ENCODE measurements at regions not wholly inside any gene's neighbourhood (a gene's known extent, or its start where the extent isn't known, plus 50 kb on each side); places are given as distances from the start of the nearest gene placed in this dataset.

DNA sequence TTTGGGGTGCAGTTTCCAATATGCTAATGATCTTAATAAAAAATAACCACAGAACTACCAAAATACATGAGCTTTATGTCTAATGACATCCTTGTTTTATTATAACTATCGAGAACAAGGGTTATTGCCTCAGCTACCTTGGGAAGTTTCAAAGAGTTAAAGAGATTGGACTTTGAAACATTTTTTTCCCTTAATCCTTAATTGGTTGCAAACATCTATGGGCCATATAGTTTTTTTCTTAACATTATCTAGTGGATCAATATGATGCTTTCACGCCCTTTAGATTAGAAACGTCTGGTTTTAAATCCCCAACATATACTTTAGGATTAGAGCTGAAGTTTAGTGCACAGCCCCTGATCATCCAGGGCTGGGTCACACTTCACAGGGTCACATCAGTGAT is 219.2 kb upstream of the SGO1 start:
- no peak for TF ChIP-seq POLR2A (IDR thresholded peaks at IDR 0.05)
- no peak for TF ChIP-seq CTCF (IDR thresholded peaks at IDR 0.05)
- intact Hi-C loops (cut with DNase I; ENCODE audit: low total_unique reads), result no loop called here
- H3K4me3 ChIP-seq (ENCODE audit: low read depth, poor library complexity, severe bottlenecking), result no peak overlapping the region
- DNase-seq (ENCODE audit: low spot score in 2 of 2), result no peak
- WGBS, 2 donors, result 86 to 93% methylated on average over 3 of the region's 3 CpGs

DNA sequence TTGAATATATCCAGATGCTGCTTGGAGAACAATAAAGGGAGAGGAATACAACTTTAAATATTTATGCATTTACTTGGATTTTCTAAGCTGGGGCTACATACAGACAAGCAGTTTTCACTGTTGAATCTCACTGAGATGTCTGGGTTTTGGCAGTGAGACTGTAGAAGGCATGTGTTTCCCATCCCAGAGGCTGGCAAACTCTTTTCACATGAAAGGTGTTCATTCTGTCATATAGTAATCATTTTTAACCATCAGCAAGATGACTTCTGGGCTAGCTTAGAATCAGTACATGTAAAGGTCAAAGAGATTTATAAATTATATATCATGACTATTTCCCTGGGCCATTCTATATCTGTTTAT is 218.7 kb upstream of the SGO1 start:
- intact Hi-C loops (cut with DNase I; ENCODE audit: low total_unique reads), result no loop called here
- H3K4me3 ChIP-seq (ENCODE audit: low read depth, poor library complexity, severe bottlenecking), result no peak overlapping the region
- TF ChIP-seq POLR2A (IDR thresholded peaks at IDR 0.05), result no peak
- no peak for TF ChIP-seq CTCF (IDR thresholded peaks at IDR 0.05)
- DNase-seq (ENCODE audit: low spot score in 2 of 2), result no peak

GRCh38 chr3:20403986-20404740 is 218.2 kb upstream of the SGO1 start:
- TF ChIP-seq POLR2A (IDR thresholded peaks at IDR 0.05), result no peak
- no peak for TF ChIP-seq CTCF (IDR thresholded peaks at IDR 0.05)
- 84 to 86% methylated on average over 3 of the region's 3 CpGs for WGBS, 2 donors
- no peak for DNase-seq (ENCODE audit: low spot score in 2 of 2)
- no peak overlapping the region for H3K4me3 ChIP-seq (ENCODE audit: low read depth, poor library complexity, severe bottlenecking)
- intact Hi-C loops (cut with DNase I; ENCODE audit: low total_unique reads), result no loop called here

DNA sequence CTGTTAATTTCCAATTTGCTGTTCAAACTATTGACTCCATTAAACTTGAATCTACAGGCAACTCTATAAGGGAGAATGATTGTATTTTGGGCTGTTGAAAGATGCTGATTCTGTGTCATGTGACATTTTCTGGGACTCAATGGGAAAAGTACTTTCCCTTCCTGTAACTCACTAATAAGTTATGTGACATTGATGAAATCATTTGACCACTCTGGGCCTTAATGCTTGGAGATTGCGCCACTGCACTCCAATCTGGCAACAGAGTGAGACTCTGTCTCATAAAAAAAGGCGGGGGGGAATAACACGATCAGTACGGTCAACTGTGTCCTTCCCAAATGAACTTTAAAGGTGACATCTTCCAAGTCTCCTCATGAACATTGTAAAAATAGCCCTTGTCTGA is 215.2 kb upstream of the SGO1 start:
- intact Hi-C loops (cut with DNase I; ENCODE audit: low total_unique reads), result no loop called here
- DNase-seq (ENCODE audit: low spot score in 2 of 2), result peak in 1 of 2 donors; percentile 54
- WGBS, 2 donors, result 84 to 86% methylated on average over 4 of the region's 4 CpGs
- no peak for TF ChIP-seq POLR2A (IDR thresholded peaks at IDR 0.05)
- no peak for TF ChIP-seq CTCF (IDR thresholded peaks at IDR 0.05)
- H3K4me3 ChIP-seq (ENCODE audit: low read depth, poor library complexity, severe bottlenecking), result no peak overlapping the region

DNA sequence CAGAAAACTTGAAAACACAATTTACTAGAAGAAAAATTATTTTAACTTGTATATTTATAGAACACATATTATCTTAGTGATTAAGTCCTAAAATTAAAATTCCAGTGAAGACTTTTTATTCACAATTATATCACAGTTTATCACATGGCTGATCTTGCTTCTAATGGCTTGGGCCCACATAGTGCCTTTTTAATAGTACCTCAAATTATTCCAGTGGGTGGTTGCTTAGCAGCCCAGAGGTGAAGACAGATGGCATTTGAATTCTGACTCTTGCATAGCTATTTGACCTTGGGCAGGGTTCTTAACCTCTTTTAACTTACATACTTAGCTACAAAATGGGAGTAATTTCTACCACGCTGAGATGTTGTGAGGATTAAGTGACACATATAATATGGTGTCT is 214.7 kb upstream of the SGO1 start:
- no peak for TF ChIP-seq POLR2A (IDR thresholded peaks at IDR 0.05)
- TF ChIP-seq CTCF (IDR thresholded peaks at IDR 0.05), result no peak
- intact Hi-C loops (cut with DNase I; ENCODE audit: low total_unique reads), result no loop called here

DNA sequence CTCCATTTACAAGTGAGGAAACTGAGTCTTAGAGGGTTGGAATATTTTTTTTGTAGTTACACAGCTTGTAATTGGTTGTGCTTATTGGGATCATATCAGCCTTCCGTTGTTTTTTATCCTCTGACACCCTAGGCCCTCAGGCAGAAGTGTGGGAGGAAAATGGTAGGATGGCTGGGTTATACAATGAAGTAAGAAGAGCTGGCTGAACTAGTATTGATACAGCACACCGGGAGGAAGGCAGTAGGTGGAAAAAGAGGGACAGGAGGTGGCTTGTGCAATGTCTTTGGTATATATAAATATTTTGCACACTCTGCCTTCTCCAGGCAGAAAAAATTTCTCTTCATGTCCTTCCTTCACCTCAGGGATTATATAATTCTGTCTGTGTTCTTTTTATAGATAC is 214.3 kb upstream of the SGO1 start:
- no peak for TF ChIP-seq CTCF (IDR thresholded peaks at IDR 0.05)
- no peak for TF ChIP-seq POLR2A (IDR thresholded peaks at IDR 0.05)
- 64 to 65% methylated on average over 2 of the region's 2 CpGs for WGBS, 2 donors
- intact Hi-C loops (cut with DNase I; ENCODE audit: low total_unique reads), result no loop called here

More for the DNA sequence above, 214.7 kb upstream of the SGO1 start:
- DNase-seq (ENCODE audit: low spot score in 2 of 2), result no peak
- 87 to 88% methylated on average over 1 of the region's 1 CpG for WGBS, 2 donors
- H3K4me3 ChIP-seq (ENCODE audit: low read depth, poor library complexity, severe bottlenecking), result no peak overlapping the region

More for the DNA sequence above, 214.3 kb upstream of the SGO1 start:
- no peak for DNase-seq (ENCODE audit: low spot score in 2 of 2)
- H3K4me3 ChIP-seq (ENCODE audit: low read depth, poor library complexity, severe bottlenecking), result no peak overlapping the region
